AG09319 (cell line): ENCODE measurements at regions not wholly inside any gene's neighbourhood (a gene's known extent, or its start where the extent isn't known, plus 50 kb on each side); places are given as distances from the start of the nearest gene placed in this dataset.
"Not testable (repeated sequence)": the region's sequence is repeated elsewhere in the genome, so short reads cannot be mapped to it uniquely, and the experiment has no call there.

Source experiments
- DNase-seq: peaks from one replicate; pipeline ENCODE4 v3.0.0-alpha.2; 2010; ENCODE audit warnings: low read depth; ENCODE audit errors: extremely low read depth
- CTCF ChIP-seq: IDR thresholded peaks from 2 replicates; pipeline ENCODE4 v1.5.1; 2011; ENCODE audit warnings: low read depth, mild to moderate bottlenecking, inconsistent platforms, low read length, moderate library complexity

GRCh38 chr13:80881034-80881433, 540.1 kb upstream of the SPRY2 start:
- no peak for DNase-seq
- no peak for TF ChIP-seq CTCF

GRCh38 chr13:80877944-80878241, 537.0 kb upstream of the SPRY2 start:
- no peak for DNase-seq
- no peak for TF ChIP-seq CTCF

- no peak for TF ChIP-seq CTCF
- no peak for DNase-seq
Observed at GRCh38 chr13:80877209-80877943, 536.5 kb upstream of the SPRY2 start.

- TF ChIP-seq CTCF, result no peak
- no peak for DNase-seq
Observed at GRCh38 chr13:80873589-80873988, 532.7 kb upstream of the SPRY2 start.

- not testable (repeated sequence) for DNase-seq
Observed at GRCh38 chr13:80871971-80872370, 531.0 kb upstream of the SPRY2 start.

- no peak for TF ChIP-seq CTCF
Observed at GRCh38 chr13:80871481-80871880, 530.6 kb upstream of the SPRY2 start.

GRCh38 chr13:80870186-80870585, 529.3 kb upstream of the SPRY2 start:
- no peak for TF ChIP-seq CTCF

More at GRCh38 chr13:80871481-80871880, 530.6 kb upstream of the SPRY2 start:
- no peak for DNase-seq

GRCh38 chr13:80866921-80867320, 526.0 kb upstream of the SPRY2 start:
- TF ChIP-seq CTCF, result no peak
- DNase-seq, result no peak

More at GRCh38 chr13:80870186-80870585, 529.3 kb upstream of the SPRY2 start:
- DNase-seq, result no peak
